LoVo (cell line): ENCODE measurements at regions not wholly inside any gene's neighbourhood (a gene's known extent, or its start where the extent isn't known, plus 50 kb on each side); places are given as distances from the start of the nearest gene placed in this dataset.

ENCODE experiments used
- DNase-seq: peaks from one replicate; pipeline ENCODE4 v3.0.0-alpha.2; 2016; ENCODE audit warnings: low spot score

DNA sequence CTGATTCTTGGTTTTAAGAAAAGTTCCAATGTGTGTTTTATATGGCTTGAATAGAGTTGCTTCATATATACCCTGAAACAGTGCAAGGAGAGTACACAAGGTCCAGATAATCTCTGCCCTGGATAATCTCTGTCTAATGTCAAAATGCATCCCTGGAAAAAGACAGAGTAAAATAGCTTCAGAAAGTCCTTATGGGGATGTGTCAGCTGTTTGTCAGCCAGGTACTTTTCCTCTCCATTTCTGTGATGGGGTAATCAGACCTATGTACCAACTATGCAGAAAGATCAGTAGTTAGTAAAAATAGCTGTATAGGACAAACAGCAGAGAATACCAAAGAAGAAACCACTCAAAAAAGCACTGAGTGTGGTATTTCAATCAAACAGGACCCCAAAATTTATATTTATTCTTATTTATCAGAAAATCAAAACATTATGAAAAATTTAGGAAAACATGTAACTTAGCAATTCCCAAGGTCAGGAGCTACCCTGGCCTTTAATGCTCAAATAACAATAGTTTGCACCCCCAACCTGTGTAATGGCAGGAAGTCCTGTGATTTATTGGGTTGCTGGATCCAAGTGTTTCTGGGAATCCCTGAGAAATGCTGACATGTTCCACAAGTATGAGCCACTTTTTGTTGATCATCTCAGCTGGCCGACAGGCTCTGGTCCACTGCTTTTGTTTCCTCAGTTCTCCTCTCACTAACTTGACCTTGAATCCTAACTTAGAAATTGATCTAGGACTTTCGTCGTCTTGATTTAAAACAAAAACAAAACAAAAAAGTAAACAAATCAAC is 69.6 kb downstream of the MDH1 start:
- no peak for DNase-seq

DNA sequence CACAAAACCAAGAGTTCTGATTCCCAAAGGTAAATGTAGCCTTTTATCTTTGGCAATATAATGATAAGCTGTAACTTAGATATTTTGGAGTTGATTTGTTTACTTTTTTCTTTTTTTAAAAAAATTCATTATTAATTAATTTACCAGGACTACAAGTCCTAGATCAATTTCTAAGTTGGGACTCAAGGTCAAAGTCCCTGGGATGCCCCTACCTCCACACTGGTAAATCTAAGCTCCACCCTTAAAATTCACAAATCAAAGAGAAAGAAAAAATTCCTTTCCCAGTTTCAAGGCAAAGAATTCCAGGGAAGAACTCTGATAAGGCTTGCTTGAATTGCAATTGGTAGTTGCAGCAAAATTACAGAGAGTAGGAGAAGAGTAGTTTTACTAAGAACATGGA is 71.3 kb downstream of the MDH1 start:
- DNase-seq, result no peak

DNA sequence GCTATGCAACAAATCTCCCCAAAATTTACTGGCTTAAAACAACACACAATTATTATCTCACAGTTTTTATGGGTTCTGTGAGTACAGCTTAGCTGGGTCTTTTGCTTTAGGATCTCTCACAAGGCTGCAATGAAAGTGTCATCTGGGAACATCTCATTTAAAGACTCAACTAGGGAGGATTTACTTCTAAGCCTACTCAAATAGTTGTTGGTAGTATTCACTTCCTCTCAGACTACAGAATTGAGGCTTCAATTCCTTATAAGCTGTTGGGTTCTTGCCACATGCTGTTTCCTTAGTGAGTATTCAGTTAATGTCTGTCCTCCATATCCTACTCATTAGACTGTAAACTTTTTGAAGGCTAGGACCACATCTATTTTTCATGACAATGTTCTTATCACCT is 72.3 kb downstream of the MDH1 start:
- no peak for DNase-seq

DNA sequence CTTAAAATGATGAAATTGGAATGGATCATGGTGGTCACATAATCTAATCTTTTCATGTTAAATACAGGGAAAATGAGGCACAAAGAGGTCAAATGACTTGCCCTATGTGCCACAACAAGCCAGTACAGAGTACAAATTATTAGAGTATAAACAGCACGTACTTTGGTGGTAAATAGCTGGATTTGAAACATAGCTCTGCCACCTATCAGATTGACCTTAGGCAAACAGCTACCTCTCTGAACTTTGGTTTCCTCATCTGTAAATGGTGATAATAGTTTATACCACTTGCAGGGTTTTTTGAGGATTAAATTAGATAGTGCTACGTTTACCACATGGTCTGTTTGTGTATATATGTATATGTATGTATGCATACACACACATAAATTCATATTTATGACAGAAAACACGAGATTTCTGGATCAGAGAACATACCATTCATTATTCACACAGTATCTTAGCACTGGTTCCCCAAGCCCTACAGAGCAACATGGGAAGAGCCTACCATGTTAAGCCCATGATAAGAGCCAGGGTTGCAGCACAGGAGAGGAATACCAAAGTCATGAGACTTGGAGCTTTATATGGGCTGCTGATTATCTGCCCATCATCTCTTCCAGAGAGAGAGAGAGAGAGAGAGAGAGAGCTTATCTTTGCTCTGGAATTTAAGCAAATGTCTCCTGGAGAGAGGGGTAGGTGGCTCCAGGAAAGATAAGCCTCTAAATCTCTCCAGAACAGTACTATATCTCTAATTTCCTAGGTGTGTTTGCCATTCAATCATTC is 73.5 kb downstream of the MDH1 start:
- DNase-seq, result no peak

DNA sequence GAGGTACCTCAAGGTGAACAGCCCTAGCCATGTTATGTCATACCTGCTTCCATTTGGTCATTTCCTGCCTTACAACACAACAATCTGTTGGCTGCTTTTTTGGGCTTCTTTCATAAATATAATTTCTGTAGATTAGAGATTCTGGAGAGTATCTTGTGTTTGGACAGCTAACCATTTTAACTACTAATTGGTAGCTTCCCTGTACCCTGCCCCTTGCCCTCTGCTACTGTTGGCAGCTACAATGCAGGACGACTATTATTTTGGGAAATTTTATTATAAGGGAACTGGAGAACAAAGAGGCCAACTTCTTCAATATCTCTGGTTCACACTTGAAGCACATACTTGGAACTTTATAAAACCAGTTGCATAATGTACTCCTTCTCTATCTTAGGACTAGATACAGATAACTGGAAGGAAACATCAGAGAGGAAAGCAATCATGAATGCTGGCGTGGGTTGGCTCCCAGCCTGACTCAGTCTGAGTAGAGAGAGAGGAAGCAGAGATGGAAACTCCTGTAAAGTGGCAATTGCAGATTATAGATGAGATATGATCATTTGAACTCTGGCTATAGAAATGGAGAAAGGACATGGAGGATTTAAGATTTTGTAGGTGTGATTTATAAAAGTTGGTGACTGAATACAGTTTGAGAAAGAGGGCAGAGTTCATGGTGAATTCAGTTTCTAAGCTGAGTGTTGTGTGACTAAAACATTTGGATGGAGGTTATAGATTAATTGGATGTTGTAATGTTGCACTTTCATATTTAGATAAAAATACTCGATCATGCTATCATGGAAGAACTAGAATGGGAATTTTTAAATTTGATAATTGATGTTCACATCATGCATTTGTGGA is 74.5 kb downstream of the MDH1 start:
- DNase-seq, result no peak

DNA sequence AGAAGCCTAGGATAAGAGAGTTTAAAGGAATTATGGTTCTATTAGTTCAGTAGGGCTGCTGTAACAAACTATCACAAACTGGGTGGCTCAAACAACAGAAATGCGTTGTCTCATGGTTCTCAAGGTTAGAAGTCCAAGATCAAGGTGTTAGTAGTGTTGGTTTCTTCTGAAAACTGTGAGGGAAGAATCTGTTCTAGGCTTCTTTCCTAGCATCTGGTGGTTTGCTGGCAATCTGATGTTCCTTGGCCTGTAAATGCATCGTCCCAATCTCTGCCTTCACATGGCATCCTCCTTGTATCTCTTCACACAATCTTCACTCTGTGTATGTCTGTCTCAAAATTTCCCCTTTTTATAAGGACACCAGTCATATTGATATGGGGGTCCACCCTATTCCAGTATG is 76.3 kb downstream of the MDH1 start:
- DNase-seq, result no peak

DNA sequence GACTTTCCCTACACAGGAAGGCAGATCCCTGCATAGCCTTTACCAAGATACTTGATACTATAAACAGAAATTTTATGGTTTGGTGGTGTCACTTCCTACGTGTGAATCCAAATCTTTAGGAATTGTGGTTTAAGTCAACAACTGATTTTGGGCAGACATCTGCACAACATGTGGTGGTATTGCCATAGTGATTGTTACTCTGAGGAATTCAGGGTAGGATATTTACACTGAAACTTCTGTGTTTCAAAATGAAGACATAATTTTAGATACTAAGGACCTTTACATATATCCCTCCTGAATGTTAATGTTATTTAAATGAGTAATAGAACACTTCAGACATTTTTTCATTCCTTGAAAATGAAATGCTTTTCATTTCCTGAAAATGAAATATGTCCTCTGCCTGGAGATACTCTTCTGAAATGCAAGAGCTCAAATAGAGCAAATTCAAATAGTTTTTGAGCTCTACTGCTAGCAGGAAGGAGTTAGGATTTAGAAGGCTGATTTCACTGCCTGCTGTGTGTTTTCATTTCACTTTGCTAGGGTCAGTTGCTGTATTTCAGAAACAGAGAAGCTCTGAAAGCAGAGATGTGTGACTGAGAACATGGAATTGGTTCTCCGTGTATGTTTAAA is 77.2 kb downstream of the MDH1 start:
- no peak for DNase-seq

DNA sequence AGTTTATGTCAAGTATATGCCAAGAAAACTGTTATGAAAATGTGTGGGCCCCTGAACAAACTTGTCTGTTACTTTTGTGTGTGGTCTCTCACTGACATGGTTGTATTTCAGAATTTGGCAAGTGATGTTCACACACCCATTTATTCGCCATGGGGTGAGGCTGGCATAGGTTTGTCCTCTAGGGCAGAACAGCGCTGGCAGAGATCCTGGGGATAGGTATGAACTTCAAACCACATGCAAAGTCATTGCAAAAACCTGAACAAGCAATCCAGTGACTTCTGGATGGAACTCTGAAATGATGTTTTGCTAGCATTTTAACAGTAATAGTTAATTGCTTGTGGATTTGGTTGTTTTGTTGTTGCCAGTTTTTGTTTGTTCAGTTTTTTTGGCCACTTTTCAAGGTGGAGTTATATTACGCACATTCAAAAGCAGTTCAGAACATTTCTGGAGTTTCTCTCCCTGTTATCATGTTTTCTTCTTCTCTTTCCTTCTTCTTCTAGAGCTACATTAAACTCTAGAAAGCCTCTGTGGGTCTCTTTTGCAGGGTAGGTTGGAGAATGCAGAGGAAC is 78.5 kb downstream of the MDH1 start:
- DNase-seq, result no peak

DNA sequence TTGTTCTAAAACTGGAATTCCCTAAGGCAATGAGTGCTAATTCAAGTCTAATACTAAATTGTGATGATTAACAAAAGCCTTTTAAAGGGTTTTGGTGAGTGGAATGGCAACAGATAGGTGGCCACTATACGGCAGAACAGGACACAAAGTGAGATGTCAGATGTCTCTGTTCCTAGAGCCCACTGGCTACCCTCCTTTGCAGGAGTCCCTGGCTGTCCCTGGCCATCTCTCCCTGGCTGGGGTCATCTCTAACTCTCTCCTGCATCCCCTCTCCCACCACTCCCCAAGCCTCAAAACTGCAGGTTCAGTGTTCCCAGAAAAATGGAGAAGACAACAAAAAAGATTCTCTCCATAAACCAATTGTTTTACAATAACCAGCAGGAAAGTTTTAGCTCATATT is 79.2 kb downstream of the MDH1 start:
- DNase-seq, result no peak

DNA sequence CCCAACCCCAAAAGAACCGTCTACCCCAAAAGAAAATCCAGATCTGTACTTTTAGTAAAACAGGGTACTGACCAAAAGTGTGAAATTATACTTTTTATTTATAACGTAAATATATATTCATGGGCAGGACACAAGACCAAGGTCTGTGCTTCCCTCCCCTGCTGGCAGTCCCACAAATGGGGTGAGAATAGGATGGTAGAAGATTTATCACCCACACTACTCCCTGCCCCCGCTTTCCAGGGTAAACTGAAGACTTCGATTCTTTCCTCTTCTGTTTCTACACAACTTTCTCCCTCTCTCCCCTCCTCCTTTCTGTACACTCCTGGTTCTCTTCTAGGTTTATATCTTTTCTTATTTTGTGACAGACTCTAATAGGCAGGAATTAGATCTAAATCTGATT is 79.7 kb downstream of the MDH1 start:
- no peak for DNase-seq

DNA sequence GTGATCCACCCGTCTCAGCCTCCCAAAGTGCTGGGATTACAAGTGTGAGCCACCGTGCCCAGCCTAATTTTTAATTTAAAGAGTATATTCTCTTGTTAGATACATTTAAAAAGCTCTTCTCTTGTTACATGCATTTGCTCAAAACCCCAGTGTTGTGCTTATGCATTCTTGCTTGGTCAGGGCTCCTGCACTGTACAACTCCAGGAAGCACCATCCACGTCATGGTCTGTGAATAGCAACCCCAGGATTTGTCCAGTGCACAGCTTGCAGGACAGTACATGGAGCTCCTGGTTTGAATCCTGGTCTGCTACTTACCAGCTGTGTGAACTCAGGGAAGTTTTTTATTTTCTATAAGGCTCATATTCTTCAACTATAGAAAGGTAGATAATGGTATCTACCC is 80.8 kb downstream of the MDH1 start:
- DNase-seq, result no peak

DNA sequence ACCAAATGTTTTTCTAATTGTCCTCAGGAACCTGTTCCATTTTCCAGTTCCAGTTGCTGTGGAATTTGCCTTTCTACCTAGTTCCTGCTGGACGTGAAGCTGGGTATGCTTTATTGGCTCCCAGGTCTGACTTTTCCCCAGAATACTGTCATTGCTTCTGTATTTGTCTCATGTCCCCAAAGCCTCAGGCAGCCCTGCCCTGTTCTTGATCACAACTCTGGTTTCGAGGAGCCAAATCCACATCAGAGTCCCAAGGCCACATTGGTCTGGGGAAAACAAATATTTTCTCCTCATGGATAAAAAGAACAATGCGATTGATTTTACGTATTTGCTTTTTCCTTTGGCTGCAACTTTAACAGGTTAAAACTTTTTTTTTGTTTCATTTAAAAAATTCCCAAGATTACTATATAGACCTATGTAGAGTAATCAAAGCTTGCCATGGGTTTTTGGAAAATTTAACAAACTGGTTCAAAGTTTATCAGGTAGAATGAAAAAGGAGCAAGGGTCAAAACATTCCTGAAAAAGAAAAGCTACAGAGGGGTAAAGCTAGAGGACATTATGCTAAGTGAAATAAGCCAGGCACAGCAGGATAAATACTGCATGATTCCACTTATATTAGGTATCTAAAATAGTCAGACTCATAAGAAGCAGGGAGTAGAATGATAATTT is 85.2 kb downstream of the MDH1 start:
- no peak for DNase-seq

DNA sequence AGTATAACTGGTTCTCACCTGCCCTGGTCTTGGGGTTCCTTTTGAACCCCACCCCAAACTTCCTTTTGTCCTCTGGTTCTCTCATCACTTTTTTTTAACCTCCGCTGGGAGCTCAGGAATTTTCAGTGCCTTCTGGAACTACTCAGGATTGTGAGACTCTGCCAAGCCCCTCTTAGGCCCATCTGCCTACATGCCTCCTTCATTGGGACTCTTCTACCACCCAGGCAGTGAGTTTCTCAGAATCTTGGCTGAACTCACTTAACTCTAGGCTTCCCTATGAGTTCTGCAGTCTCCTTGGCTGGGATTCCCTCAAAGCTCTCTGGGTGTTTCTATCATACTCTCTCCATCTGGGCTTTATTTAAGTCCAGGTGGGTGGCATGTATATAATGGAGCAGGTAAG is 86.3 kb downstream of the MDH1 start:
- DNase-seq, result no peak

DNA sequence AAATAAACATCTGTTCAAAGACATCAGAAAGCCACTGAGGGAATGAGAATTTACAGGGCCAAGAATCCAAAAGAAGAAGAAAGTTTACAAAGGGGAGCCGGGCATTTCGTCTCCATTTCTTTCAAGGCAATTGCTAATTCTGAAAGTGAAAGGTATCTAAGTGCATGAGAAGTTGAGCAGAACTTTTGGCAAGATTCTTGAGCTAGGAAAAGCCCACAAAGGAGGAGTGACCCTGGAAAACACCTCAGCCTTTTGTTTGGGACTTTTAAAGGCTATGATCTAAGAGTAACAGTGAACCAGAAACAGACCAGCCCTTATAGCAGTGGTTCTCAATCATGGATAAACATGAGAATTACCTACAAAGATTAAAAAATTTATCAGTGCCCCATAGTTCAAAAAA is 87.4 kb downstream of the MDH1 start:
- DNase-seq, result no peak

DNA sequence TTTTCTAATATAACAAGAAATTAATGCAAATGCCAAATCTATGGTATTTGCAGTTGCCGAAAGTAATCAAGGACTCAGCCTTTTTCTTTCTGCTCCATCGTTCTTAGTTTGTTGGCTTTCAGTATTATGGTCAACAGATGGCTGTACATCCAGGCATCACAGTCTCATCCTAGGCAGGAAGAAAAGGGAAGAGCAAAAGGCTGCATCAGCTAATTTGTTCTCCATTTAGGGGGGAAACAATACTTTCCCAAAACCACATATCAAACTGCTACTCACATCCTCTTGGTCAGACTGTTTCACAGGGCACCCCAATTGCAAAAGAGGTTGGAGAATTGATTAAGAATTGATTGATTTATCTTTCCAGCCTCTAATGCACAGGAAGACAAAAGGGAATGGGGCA is 89.3 kb downstream of the MDH1 start:
- no peak for DNase-seq

DNA sequence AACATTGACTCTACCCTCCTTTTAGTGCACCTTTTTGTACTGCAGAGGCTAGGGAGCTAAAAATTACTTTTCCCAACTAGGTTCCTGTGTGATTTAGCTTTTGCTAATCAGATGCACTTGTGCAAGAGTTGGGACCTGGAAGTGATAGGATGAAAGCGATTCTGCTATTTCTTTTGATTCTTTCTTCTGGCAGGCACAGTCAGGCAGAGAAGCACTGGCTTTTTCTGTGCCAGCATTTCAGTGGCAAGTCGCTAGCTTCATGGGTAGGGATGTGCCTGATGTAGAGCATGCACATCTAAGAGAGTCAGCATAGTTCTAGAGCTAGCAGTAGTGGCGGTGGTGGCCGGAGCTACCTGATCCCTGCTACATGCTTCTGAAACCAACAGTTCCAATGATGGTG is 89.8 kb downstream of the MDH1 start:
- DNase-seq, result no peak

DNA sequence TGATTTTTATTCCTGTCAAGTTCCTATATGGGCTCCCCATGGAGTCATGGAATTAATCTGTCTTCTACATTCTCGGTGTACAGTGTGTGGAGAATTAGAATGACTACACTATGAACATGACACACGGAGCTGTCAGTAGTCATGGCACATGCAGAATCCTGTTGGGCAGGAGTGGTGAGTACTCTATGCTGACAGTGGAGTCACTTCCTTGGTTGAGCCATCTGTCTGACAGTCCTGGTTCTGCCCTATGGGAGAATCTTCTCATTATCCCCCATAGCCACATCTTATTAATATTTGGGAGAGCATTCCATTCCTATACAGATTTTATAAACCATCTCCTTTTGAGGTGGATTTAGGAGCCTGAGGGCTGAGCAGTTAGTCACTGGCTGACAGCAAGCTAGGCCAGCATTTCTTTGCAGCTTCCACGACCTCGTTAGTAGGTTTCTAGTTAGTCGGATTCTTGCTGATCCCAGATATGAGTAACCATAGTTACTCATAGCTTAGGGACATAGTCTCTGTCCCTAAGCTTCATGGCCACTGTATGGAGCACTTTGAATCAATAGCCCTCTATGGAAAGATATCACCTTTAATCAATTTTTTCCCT is 90.6 kb downstream of the MDH1 start:
- DNase-seq, result no peak

DNA sequence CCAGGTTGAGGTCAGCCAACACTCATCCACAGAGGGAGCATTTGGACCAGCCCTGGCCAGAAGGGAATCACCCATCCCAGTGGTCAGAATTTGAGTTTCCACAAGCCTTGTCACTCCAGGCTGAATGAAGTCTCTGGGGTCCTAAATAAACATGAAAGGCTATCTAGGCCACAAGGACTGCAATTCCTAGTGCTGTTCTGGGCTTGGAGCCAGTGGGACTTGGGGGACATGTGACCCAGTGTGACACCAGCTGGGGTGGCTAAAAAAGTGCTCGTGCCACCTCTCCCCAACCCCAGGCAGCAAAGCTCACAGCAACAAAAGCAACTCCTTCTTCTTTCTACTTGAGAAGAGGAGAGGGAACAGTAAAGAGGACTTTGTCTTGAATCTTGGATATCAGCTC is 91.7 kb downstream of the MDH1 start:
- DNase-seq, result no peak

DNA sequence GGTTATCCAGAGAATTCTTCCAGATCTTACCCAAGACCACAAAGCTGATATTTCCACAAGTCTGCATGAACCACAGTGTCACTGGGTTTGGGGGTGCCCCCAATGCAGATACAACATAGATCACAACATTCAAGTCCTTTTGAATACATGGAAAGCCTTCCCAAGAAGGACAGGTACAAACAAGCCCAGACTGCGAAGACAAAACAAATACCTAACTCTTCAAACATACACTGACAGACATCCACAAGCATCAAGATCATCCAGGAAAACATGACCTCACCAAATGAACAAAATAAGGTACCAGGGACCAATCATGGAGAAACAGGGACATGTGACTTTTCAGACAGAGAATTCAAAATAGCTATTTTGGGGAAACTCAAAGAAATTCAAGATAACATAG is 93.1 kb downstream of the MDH1 start:
- DNase-seq, result no peak

DNA sequence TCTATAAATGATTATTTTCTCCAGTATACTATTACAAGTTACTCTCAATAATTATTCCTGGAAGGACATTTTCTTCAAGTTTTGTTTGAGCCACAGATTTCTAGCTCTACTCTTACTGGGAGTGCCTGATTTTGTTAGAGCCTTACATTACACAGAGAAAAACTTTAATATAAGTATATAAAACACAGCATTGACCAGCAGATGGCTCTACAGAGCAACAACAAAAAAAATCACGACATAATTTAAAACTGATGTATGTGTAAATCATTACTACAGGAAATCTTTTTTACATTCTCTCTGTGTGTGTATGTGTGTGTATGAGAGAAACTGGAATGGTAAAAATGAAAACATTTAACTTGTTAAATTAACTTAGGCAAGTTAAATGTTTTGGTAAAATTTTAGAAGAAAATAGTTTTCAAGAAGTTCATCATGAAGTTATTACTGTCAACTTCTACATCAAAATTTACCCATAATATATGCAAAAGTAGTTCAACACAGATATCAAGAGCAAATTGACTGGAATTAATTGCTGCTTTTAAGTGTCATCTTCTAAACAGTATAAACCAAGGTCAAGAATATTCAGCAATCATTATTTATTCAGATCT is 103.3 kb downstream of the MDH1 start:
- peak; percentile 52 for DNase-seq

DNA sequence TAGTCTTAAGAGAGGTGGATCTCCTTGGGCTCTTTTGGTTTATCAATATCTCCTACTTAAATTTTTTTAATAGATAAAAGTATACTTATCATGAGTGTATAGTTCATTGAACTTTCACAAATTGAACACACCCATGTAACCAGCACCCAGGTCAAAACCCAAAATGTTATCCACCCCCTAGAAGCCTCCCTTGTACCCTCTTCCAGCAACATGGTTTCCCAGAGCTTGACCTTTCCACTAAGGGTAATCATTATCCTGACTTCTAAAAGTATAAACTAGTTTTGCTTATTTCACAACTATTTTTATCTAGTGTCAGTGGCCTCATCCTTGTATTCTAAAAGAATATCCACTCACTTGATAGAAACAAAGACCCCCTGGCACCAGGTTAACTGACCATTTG is 106.8 kb downstream of the MDH1 start:
- DNase-seq, result no peak
